HCT116 (cell line): ENCODE measurements at regions not wholly inside any gene's neighbourhood (a gene's known extent, or its start where the extent isn't known, plus 50 kb on each side); places are given as distances from the start of the nearest gene placed in this dataset.

Experiments
- ATAC-seq: fragments of 200-7000 bp; cut with Tn5 transposase; 2 replicates; pipeline ENCODE4 v1.9.1; 2020; ENCODE audit warnings: mild to moderate bottlenecking, moderate library complexity
- BruUV-seq: library from RNA; stranded (reverse); fragments of 400-500 nt; replicated peaks from 2 replicates; lab custom pipeline; 2021; lab: Mats Ljungman, UMichigan
- CTCF ChIA-PET: fragments of 300-600 bp; sonication (Branson Sonifier 250); formaldehyde crosslinking; loops from one replicate; lab custom pipeline; 2021; ENCODE audit warnings: antibody characterized with exemption; lab: Charles Lee
- POLR2A ChIA-PET: fragments of 300-600, 350-600 bp; sonication (Branson Sonifier 250); formaldehyde crosslinking; loops from one replicate; lab custom pipeline; 2021; ENCODE audit warnings: antibody characterized with exemption; lab: Charles Lee
- RAD21 ChIA-PET, 2 experiments: fragments of 300-600 bp; sonication (Branson Sonifier 250); formaldehyde crosslinking; loops; one replicate each; lab custom pipeline; 2023; ENCODE audit warnings: low total read pairs in 2 of 2; ENCODE audit not compliant: uncharacterized antibody in 2 of 2, unreplicated experiment in 2 of 2, low non-redundant PET in 1 of 2; lab: Charles Lee
- DNase-seq: peaks from one replicate; pipeline ENCODE4 v3.0.0-alpha.2; 2010; ENCODE audit warnings: low read depth, low spot score
- H2AFZ ChIP-seq: fragments of 200-600 bp; shearing (Covaris generic), sonication (generic); 2 replicates; pipeline ENCODE4 v1.6.1; 2017; ENCODE audit warnings: low read depth, mixed run types, mixed read lengths, antibody characterized with exemption, low read length; ENCODE audit not compliant: poor library complexity, severe bottlenecking
- H3K27ac ChIP-seq: 2 replicates; pipeline ENCODE4 v1.5.1; 2012; ENCODE audit warnings: low read depth, low read length
- H3K27me3 ChIP-seq: fragments of 200-600 bp; sonication (generic); 2 replicates; pipeline ENCODE4 v1.6.1; 2016; ENCODE audit warnings: mixed run types, low read length, mixed read lengths; ENCODE audit not compliant: insufficient read depth
- H3K36me3 ChIP-seq, 2 experiments: fragments of 200-500 bp in 1 of 2; fragments of 200-600 bp in 1 of 2; sonication (Bioruptor generic) in 1 of 2; sonication (generic) in 1 of 2; 2 replicates each; pipeline versions ENCODE4 v1.5.1 to v1.6.1; 2014 to 2016; ENCODE audit warnings: low read length in 2 of 2, inconsistent platforms in 1 of 2, mixed read lengths in 1 of 2, mixed run types in 1 of 2; ENCODE audit not compliant: insufficient read depth in 2 of 2, control insufficient read depth in 1 of 2
- H3K4me1 ChIP-seq, 2 experiments: fragments of 200-600 bp in 1 of 2; sonication (generic) in 1 of 2; 2 replicates each; pipeline versions ENCODE4 v1.5.1 to v1.6.1; 2012 to 2017; ENCODE audit warnings: low read length in 2 of 2, inconsistent platforms in 1 of 2, mild to moderate bottlenecking in 1 of 2, mixed read lengths in 1 of 2, mixed run types in 1 of 2, moderate library complexity in 1 of 2; ENCODE audit not compliant: insufficient read depth in 2 of 2, control insufficient read depth in 1 of 2
- H3K4me2 ChIP-seq: fragments of 200-600 bp; sonication (generic); 2 replicates; pipeline ENCODE4 v1.6.1; 2017; ENCODE audit warnings: mixed run types, low read length, mixed read lengths
- H3K4me3 ChIP-seq, 2 experiments: fragments of 200-600 bp in 1 of 2; sonication (generic) in 1 of 2; replicated peaks in 1 of 2; 2 replicates each; pipeline ENCODE4 v1.5.1; 2011 to 2016; ENCODE audit warnings: low read length in 2 of 2, control low read depth in 1 of 2, low read depth in 1 of 2, mild to moderate bottlenecking in 1 of 2, mixed read lengths in 1 of 2, mixed run types in 1 of 2
- H3K79me2 ChIP-seq: fragments of 200-600 bp; sonication (generic); 2 replicates; pipeline ENCODE4 v1.6.1; 2017; ENCODE audit warnings: mild to moderate bottlenecking, mixed run types, low read length, moderate library complexity, mixed read lengths; ENCODE audit not compliant: insufficient read depth
- H3K9ac ChIP-seq: fragments of 200-600 bp; sonication (generic); 2 replicates; pipeline ENCODE4 v1.6.1; 2016; ENCODE audit warnings: low read length, mixed read lengths
- H3K9me2 ChIP-seq: fragments of 200-600 bp; sonication (generic), shearing (Covaris generic); 2 replicates; pipeline ENCODE4 v1.6.1; 2017; ENCODE audit warnings: mixed run types, mild to moderate bottlenecking, moderate library complexity; ENCODE audit not compliant: insufficient read depth
- H3K9me3 ChIP-seq, 2 experiments: fragments of 200-500 bp in 1 of 2; fragments of 200-600 bp in 1 of 2; sonication (Bioruptor generic) in 1 of 2; sonication (generic) in 1 of 2; 2 replicates each; pipeline ENCODE4 v1.6.1; 2014 to 2017; ENCODE audit warnings: low read length in 2 of 2, mixed read lengths in 2 of 2, inconsistent platforms in 1 of 2, low read depth in 1 of 2, mild to moderate bottlenecking in 1 of 2, mixed run types in 1 of 2, moderate library complexity in 1 of 2; ENCODE audit not compliant: control insufficient read depth in 1 of 2, insufficient read depth in 1 of 2
- H4K20me1 ChIP-seq: fragments of 200-600 bp; sonication (generic), shearing (Covaris generic); 2 replicates; pipeline ENCODE4 v1.6.1; 2017; ENCODE audit warnings: mixed run types, mild to moderate bottlenecking, moderate library complexity; ENCODE audit not compliant: insufficient read depth
- ATF3 ChIP-seq: IDR thresholded peaks from 2 replicates; pipeline ENCODE4 v1.6.1; 2012
- CBX3 ChIP-seq: IDR thresholded peaks from 2 replicates; pipeline ENCODE4 v1.6.1; 2012; ENCODE audit warnings: low read depth
- CEBPB ChIP-seq: IDR thresholded peaks from 2 replicates; pipeline ENCODE4 v1.6.1; 2012; ENCODE audit warnings: low read depth
- CTCF ChIP-seq, 3 experiments: fragments of 200-600 bp in 1 of 3; sonication (generic) in 1 of 3; IDR thresholded peaks in 2 of 3; conservative IDR thresholded peaks in 1 of 3; 2 replicates each; pipeline ENCODE4 v1.5.1; 2012 to 2017; ENCODE audit warnings: low read depth in 2 of 3, low read length in 2 of 3, antibody characterized with exemption in 1 of 3, borderline replicate concordance in 1 of 3, control low read depth in 1 of 3, mild to moderate bottlenecking in 1 of 3, mixed read lengths in 1 of 3, mixed run types in 1 of 3, moderate library complexity in 1 of 3; ENCODE audit not compliant: insufficient read depth in 1 of 3
- EGR1 ChIP-seq: IDR thresholded peaks from 2 replicates; pipeline ENCODE4 v1.6.1; 2012; ENCODE audit warnings: low read depth
- ELF1 ChIP-seq: IDR thresholded peaks from 2 replicates; pipeline ENCODE4 v1.6.1; 2012; ENCODE audit warnings: low read depth, borderline replicate concordance
- EZH2 ChIP-seq: fragments of 200-600 bp; sonication (generic); IDR thresholded peaks from 2 replicates; pipeline ENCODE4 v1.6.1; 2017; ENCODE audit warnings: antibody characterized with exemption, mixed run types
- EZH2phosphoT487 ChIP-seq: fragments of 200-600 bp; IDR thresholded peaks from 2 replicates; pipeline ENCODE4 v1.6.1; 2018; ENCODE audit warnings: antibody characterized with exemption, borderline replicate concordance
- FOSL1 ChIP-seq: IDR thresholded peaks from 2 replicates; pipeline ENCODE4 v1.6.1; 2012; ENCODE audit warnings: low read depth
- JUND ChIP-seq: IDR thresholded peaks from 2 replicates; pipeline ENCODE4 v1.6.1; 2012
- MAX ChIP-seq: IDR thresholded peaks from 2 replicates; pipeline ENCODE4 v1.6.1; 2012
- POLR2A ChIP-seq: IDR thresholded peaks from 2 replicates; pipeline ENCODE4 v1.7.0; 2011; ENCODE audit warnings: borderline replicate concordance; ENCODE audit not compliant: insufficient read depth, insufficient read length; ENCODE audit errors: extremely low read depth
- POLR2AphosphoS5 ChIP-seq: IDR thresholded peaks from 2 replicates; pipeline ENCODE4 v1.6.1; 2011; ENCODE audit warnings: mild to moderate bottlenecking, low read depth, low read length, moderate library complexity
- RAD21 ChIP-seq: IDR thresholded peaks from 2 replicates; pipeline ENCODE4 v1.6.1; 2012; ENCODE audit warnings: low read depth, mild to moderate bottlenecking
- SIN3A ChIP-seq: IDR thresholded peaks from 2 replicates; pipeline ENCODE4 v1.6.1; 2012; ENCODE audit warnings: low read depth
- SP1 ChIP-seq: IDR thresholded peaks from 2 replicates; pipeline ENCODE4 v1.6.1; 2012; ENCODE audit warnings: low read depth
- SRF ChIP-seq: IDR thresholded peaks from 2 replicates; pipeline ENCODE4 v1.6.1; 2012; ENCODE audit warnings: low read depth
- TCF7L2 ChIP-seq: IDR thresholded peaks from 2 replicates; pipeline ENCODE4 v1.7.0; 2011; ENCODE audit warnings: borderline replicate concordance, inconsistent platforms; ENCODE audit not compliant: insufficient read depth, insufficient read length; ENCODE audit errors: extremely low read depth
- ZBTB33 ChIP-seq: IDR thresholded peaks from 2 replicates; pipeline ENCODE4 v1.6.1; 2011; ENCODE audit warnings: mild to moderate bottlenecking, low read length, moderate library complexity; ENCODE audit not compliant: insufficient replicate concordance; ENCODE audit errors: extremely low read depth
- ZNF274 ChIP-seq: fragments of 200-500 bp; sonication (Bioruptor generic); IDR thresholded peaks from 2 replicates; pipeline ENCODE4 v1.6.1; 2014; ENCODE audit warnings: mild to moderate bottlenecking, low read depth, low read length, inconsistent platforms
- intact Hi-C: fragments of 100-400 bp; cut with micrococcal nuclease; formaldehyde crosslinking; loops from 2 replicates; pipeline ENCODE4 v1.10.0; 2022

- TF ChIP-seq EZH2phosphoT487 (no peak), POLR2AphosphoS5 (no peak)
Observed at GRCh38 chr20:30599990-30600389, 657.5 kb upstream of the DEFB115 start (continued).

GRCh38 chr20:30601974-30602373 is 655.5 kb upstream of the DEFB115 start:
- DNase-seq: no peak
- BruUV-seq: no TSS peak
- ChIA-PET POLR2A (no interaction called here), RAD21 (no interaction called here)
- H3K9ac ChIP-seq: no peak overlapping the region
- no peaks in the 10 kb centered on the region for H3K79me2 ChIP-seq
- no peaks in the 10 kb centered on the region for H3K36me3 ChIP-seq
- H3K4me1 ChIP-seq: no peaks in the 10 kb centered on the region
- no peaks in the 10 kb centered on the region for H3K9me3 ChIP-seq
- no peaks in the 10 kb centered on the region for H3K27me3 ChIP-seq
- TF ChIP-seq CEBPB (no peak), JUND (no peak), ATF3 (no peak), CBX3 (no peak), SIN3A (no peak), ELF1 (no peak), SRF (no peak), POLR2A (no peak), CTCF (IDR thresholded peaks at IDR 0.05 in 2 of 3, conservative IDR thresholded peaks at IDR 0.05 in 1 of 3; ENCODE audit: borderline replicate concordance in 1 of 3, insufficient read depth in 1 of 3, low read depth in 2 of 3, low read length in 2 of 3) (no peak), POLR2AphosphoS5 (no peak), ZBTB33 (no peak), EZH2phosphoT487 (no peak), RAD21 (no peak), SP1 (no peak), MAX (no peak), EZH2 (no peak), ZNF274 (no peak), EGR1 (no peak), TCF7L2 (no peak), FOSL1 (no peak)
- TF ChIP-seq, all 23 proteins: peak for 0
- Histone ChIP-seq H3K4me2 (no peak overlapping the region), H2AFZ (no peak overlapping the region), H3K9me2 (no peaks in the 10 kb centered on the region), H3K4me3 (no peak overlapping the region), H3K27ac (no peak overlapping the region), H4K20me1 (no peaks in the 10 kb centered on the region)
- CTCF ChIA-PET: no interaction called here
- intact Hi-C loops: no loop called here
- no peak for ATAC-seq
